WTC11 (cell line): ENCODE measurements at regions not wholly inside any gene's neighbourhood (a gene's known extent, or its start where the extent isn't known, plus 50 kb on each side); places are given as distances from the start of the nearest gene placed in this dataset.

ENCODE experiments used
- ATF2 ChIP-seq: sonication (generic); formaldehyde crosslinking; IDR thresholded peaks from 2 replicates; pipeline ENCODE4 v1.8.1; 2022; ENCODE audit warnings: low read depth, missing genetic modification reagents, borderline replicate concordance
- CBFB ChIP-seq: sonication (generic); formaldehyde crosslinking; IDR thresholded peaks from 2 replicates; pipeline ENCODE4 v1.8.1; 2022; ENCODE audit warnings: mild to moderate bottlenecking, low read depth, missing genetic modification reagents
- CREB1 ChIP-seq: sonication (generic); formaldehyde crosslinking; IDR thresholded peaks from 2 replicates; pipeline ENCODE4 v1.8.0; 2023; ENCODE audit warnings: mild to moderate bottlenecking, missing genetic modification reagents
- CTCF ChIP-seq: fragments of 200-600 bp; IDR thresholded peaks from 2 replicates; pipeline ENCODE4 v1.8.0; 2022; ENCODE audit warnings: antibody characterized with exemption
- E2F1 ChIP-seq: sonication (generic); formaldehyde crosslinking; IDR thresholded peaks from 2 replicates; pipeline ENCODE4 v1.8.0; 2022; ENCODE audit warnings: mild to moderate bottlenecking, missing genetic modification reagents
- GABPB1 ChIP-seq: sonication (generic); formaldehyde crosslinking; IDR thresholded peaks from 2 replicates; pipeline ENCODE4 v1.8.1; 2023; ENCODE audit warnings: mild to moderate bottlenecking, missing genetic modification reagents
- NR1H2 ChIP-seq: sonication (generic); formaldehyde crosslinking; IDR thresholded peaks from 2 replicates; pipeline ENCODE4 v1.9.0; 2021; ENCODE audit warnings: mild to moderate bottlenecking, moderate library complexity, missing genetic modification reagents
- NR2C2 ChIP-seq: sonication (generic); formaldehyde crosslinking; IDR thresholded peaks from 2 replicates; pipeline ENCODE4 v1.8.0; 2022; ENCODE audit warnings: mild to moderate bottlenecking, missing genetic modification reagents
- PRDM15 ChIP-seq: sonication (generic); formaldehyde crosslinking; IDR thresholded peaks from 2 replicates; pipeline ENCODE4 v1.8.0; 2022; ENCODE audit warnings: missing genetic modification reagents
- TEAD4 ChIP-seq: sonication (generic); formaldehyde crosslinking; IDR thresholded peaks from 2 replicates; pipeline ENCODE4 v1.8.0; 2022; ENCODE audit warnings: mild to moderate bottlenecking, missing genetic modification reagents
- ZNF396 ChIP-seq: fragments of 250-450 bp; sonication (Bioruptor Pico); IDR thresholded peaks from 2 replicates; pipeline ENCODE4 v1.8.0; 2021; ENCODE audit warnings: mild to moderate bottlenecking, moderate library complexity, borderline replicate concordance
- ZNF512 ChIP-seq: sonication (generic); formaldehyde crosslinking; IDR thresholded peaks from 2 replicates; pipeline ENCODE4 v1.8.1; 2022; ENCODE audit warnings: missing genetic modification reagents, borderline replicate concordance

- TF ChIP-seq CTCF (no peak), ATF2 (CRISPR knock-in tag) (no peak), PRDM15 (CRISPR knock-in tag) (no peak), GABPB1 (no peak), NR2C2 (CRISPR knock-in tag) (no peak), ZNF512 (CRISPR knock-in tag) (no peak), E2F1 (CRISPR knock-in tag) (no peak), CBFB (CRISPR knock-in tag) (no peak), ZNF396 (CRISPR knock-in tag) (no peak), TEAD4 (CRISPR knock-in tag) (no peak), NR1H2 (no peak), CREB1 (CRISPR knock-in tag) (no peak)
These were observed 92.3 kb upstream of the THRB start for GRCh38 chr3:24586920-24587319.
